GM23338 (cell line): ENCODE measurements at regions not wholly inside any gene's neighbourhood (a gene's known extent, or its start where the extent isn't known, plus 50 kb on each side); places are given as distances from the start of the nearest gene placed in this dataset.

Experiments
- ATAC-seq: fragments of 200-7000 bp; cut with Tn5 transposase; 3 replicates; pipeline ENCODE4 v1.9.1; 2020
- DNase-seq: peaks from one replicate; pipeline ENCODE4 v3.0.0-alpha.2; 2015; ENCODE audit warnings: low spot score
- H2AFZ ChIP-seq: fragments of 200-600 bp; sonication (generic); 2 replicates; pipeline ENCODE4 v1.8.0; 2016; ENCODE audit warnings: antibody characterized with exemption, mild to moderate bottlenecking, moderate library complexity
- H3F3A ChIP-seq: fragments of 200-600 bp; sonication (generic); replicated peaks from 2 replicates; pipeline ENCODE4 v1.8.0; 2017; ENCODE audit warnings: antibody characterized with exemption, mixed run types, low read depth
- H3K27ac ChIP-seq: fragments of 200-600 bp; sonication (generic); 2 replicates; pipeline ENCODE4 v1.6.1; 2016; ENCODE audit warnings: low read depth
- H3K27me3 ChIP-seq: fragments of 200-600 bp; sonication (generic); 2 replicates; pipeline ENCODE4 v1.8.0; 2016; ENCODE audit warnings: mild to moderate bottlenecking, mixed run types, moderate library complexity; ENCODE audit not compliant: insufficient read depth
- H3K36me3 ChIP-seq: fragments of 200-600 bp; sonication (generic); 2 replicates; pipeline ENCODE4 v1.8.0; 2016; ENCODE audit warnings: mild to moderate bottlenecking; ENCODE audit not compliant: insufficient read depth
- H3K4me1 ChIP-seq: fragments of 200-600 bp; sonication (generic); 2 replicates; pipeline ENCODE4 v1.8.0; 2016; ENCODE audit warnings: mild to moderate bottlenecking, moderate library complexity; ENCODE audit not compliant: insufficient read depth
- H3K4me2 ChIP-seq: fragments of 200-600 bp; sonication (generic); 2 replicates; pipeline ENCODE4 v1.7.1; 2017; ENCODE audit warnings: mixed run types
- H3K4me3 ChIP-seq: fragments of 200-600 bp; sonication (generic); 2 replicates; pipeline ENCODE4 v1.6.1; 2016; ENCODE audit warnings: mixed run types
- H3K79me2 ChIP-seq: fragments of 200-600 bp; sonication (generic); replicated peaks from 2 replicates; pipeline ENCODE4 v1.8.0; 2017; ENCODE audit warnings: mild to moderate bottlenecking; ENCODE audit not compliant: insufficient read depth
- H3K9me2 ChIP-seq: fragments of 200-600 bp; sonication (generic); 2 replicates; pipeline ENCODE4 v1.8.0; 2017; ENCODE audit not compliant: insufficient read depth
- H4K20me1 ChIP-seq: fragments of 200-600 bp; sonication (generic); replicated peaks from 2 replicates; pipeline ENCODE4 v1.8.0; 2017; ENCODE audit warnings: mild to moderate bottlenecking; ENCODE audit not compliant: insufficient read depth
- H3K27ac Mint-ChIP-seq: 2 replicates; pipeline ENCODE4 v1.8.0; 2020; ENCODE audit warnings: inconsistent platforms, mild to moderate bottlenecking, moderate library complexity, mixed read lengths
- H3K27me3 Mint-ChIP-seq: 3 replicates; pipeline ENCODE4 v1.8.0; 2022; ENCODE audit warnings: low read depth, mild to moderate bottlenecking, moderate library complexity, mixed read lengths, inconsistent platforms; ENCODE audit not compliant: insufficient read depth, poor library complexity
- H3K36me3 Mint-ChIP-seq: 3 replicates; pipeline ENCODE4 v1.8.0; 2021; ENCODE audit warnings: low read depth, mild to moderate bottlenecking, inconsistent platforms, moderate library complexity, mixed read lengths
- H3K4me1 Mint-ChIP-seq: 3 replicates; pipeline ENCODE4 v1.8.0; 2020; ENCODE audit warnings: mild to moderate bottlenecking, inconsistent platforms, mixed read lengths
- H3K4me3 Mint-ChIP-seq: 3 replicates; pipeline ENCODE4 v1.8.0; 2021; ENCODE audit warnings: moderate library complexity, mild to moderate bottlenecking, inconsistent platforms, mixed read lengths
- H3K9me3 Mint-ChIP-seq: 3 replicates; pipeline ENCODE4 v1.8.0; 2020; ENCODE audit warnings: moderate library complexity, mild to moderate bottlenecking, inconsistent platforms, mixed read lengths
- CREB1 ChIP-seq: fragments of 250-450 bp; sonication (Bioruptor Pico); IDR thresholded peaks from 2 replicates; pipeline ENCODE4 v1.5.0; 2020; ENCODE audit warnings: low read depth, mild to moderate bottlenecking, moderate library complexity
- CTCF ChIP-seq, 2 experiments: fragments of 200-600 bp in 1 of 2; sonication (generic) in 1 of 2; conservative IDR thresholded peaks; 2 replicates each; pipeline versions ENCODE4 v1.5.1 to v1.6.1; 2016 to 2017; ENCODE audit warnings: antibody characterized with exemption in 2 of 2, low read depth in 2 of 2, mild to moderate bottlenecking in 2 of 2, moderate library complexity in 1 of 2
- EZH2 ChIP-seq: fragments of 200-600 bp; sonication (generic); IDR thresholded peaks from one replicate; pipeline ENCODE4 v1.8.0; 2017; ENCODE audit warnings: antibody characterized with exemption, mild to moderate bottlenecking, low read depth; ENCODE audit not compliant: unreplicated experiment
- EZH2phosphoT487 ChIP-seq: fragments of 200-600 bp; sonication (generic); IDR thresholded peaks from one replicate; pipeline ENCODE4 v1.8.1; 2018; ENCODE audit warnings: antibody characterized with exemption; ENCODE audit not compliant: unreplicated experiment
- JUNB ChIP-seq: IDR thresholded peaks from one replicate; pipeline ENCODE4 v1.6.1; 2016; ENCODE audit warnings: antibody characterized with exemption; ENCODE audit not compliant: unreplicated experiment
- NANOG ChIP-seq: IDR thresholded peaks from 2 replicates; pipeline ENCODE4 v1.6.1; 2016; ENCODE audit warnings: antibody characterized with exemption, borderline replicate concordance
- POLR2AphosphoS5 ChIP-seq: IDR thresholded peaks from 2 replicates; pipeline ENCODE4 v1.6.1; 2016; ENCODE audit warnings: antibody characterized with exemption, low read depth
- REST ChIP-seq: IDR thresholded peaks from one replicate; pipeline ENCODE4 v1.6.1; 2018; ENCODE audit warnings: antibody characterized with exemption; ENCODE audit not compliant: unreplicated experiment
- STAT1 ChIP-seq: IDR thresholded peaks from one replicate; pipeline ENCODE4 v1.6.1; 2016; ENCODE audit warnings: antibody characterized with exemption; ENCODE audit not compliant: unreplicated experiment
- ZNF114 ChIP-seq: fragments of 250-450 bp; sonication (Bioruptor Pico); IDR thresholded peaks from 2 replicates; pipeline ENCODE4 v1.5.0; 2020; ENCODE audit warnings: mild to moderate bottlenecking, moderate library complexity
- ZNF331 ChIP-seq: fragments of 250-450 bp; sonication (Bioruptor Pico); IDR thresholded peaks from 2 replicates; pipeline ENCODE4 v1.5.0; 2020; ENCODE audit warnings: low read depth, mild to moderate bottlenecking, moderate library complexity
- ZNF462 ChIP-seq: fragments of 250-450 bp; sonication (Bioruptor Pico); IDR thresholded peaks from 2 replicates; pipeline ENCODE4 v1.5.0; 2020; ENCODE audit warnings: mild to moderate bottlenecking, moderate library complexity
- TF ChIP-seq, protein P1 (sequence below): IDR thresholded peaks from 2 replicates; pipeline ENCODE4 v1.6.1; 2016; ENCODE audit warnings: antibody characterized with exemption

DNA sequence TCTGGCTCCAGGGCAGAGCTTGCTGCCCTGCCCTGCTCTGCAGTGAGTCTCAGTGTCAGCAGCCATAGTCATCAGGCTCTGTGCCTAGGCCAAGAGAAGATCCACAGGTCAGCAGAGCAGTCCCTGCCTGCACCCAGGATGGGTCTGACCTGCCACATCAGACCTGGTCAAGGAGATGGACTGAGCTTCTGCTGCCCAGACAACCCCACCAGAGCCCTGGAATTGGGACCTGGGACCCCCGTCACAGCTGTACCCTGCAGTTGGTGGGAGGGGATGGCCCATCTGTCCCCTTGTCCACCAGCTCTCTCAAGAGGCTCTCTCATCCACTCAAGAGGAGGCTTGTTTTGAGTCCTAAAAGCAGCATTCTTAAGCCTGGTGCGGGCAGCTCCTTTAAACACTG lies 142.6 kb downstream of the TFCP2L1 start:
- Histone ChIP-seq H3K79me2 (no peaks in the 10 kb centered on the region), H3K27ac (no peak overlapping the region), H3K36me3 (no peaks in the 10 kb centered on the region), H3K27me3 (no peaks in the 10 kb centered on the region), H4K20me1 (no peaks in the 10 kb centered on the region), H3K4me1 (no peaks in the 10 kb centered on the region), H3K9me2 (0 out of 2 replicates have a peak, but pooled peaks cover 3% of the 10 kb centered on the region), H2AFZ (0 out of 2 replicates have a peak overlapping the region, but pooled peaks have one; percentile 43), H3K4me2 (no peak overlapping the region), H3K4me3 (no peak overlapping the region), H3F3A (no peaks in the 10 kb centered on the region)
- H3K9me3 Mint-ChIP-seq = no peaks in the 10 kb centered on the region
- no peaks in the 10 kb centered on the region for H3K36me3 Mint-ChIP-seq
- H3K27me3 Mint-ChIP-seq = peaks cover 2% of the 10 kb centered on the region
- no peaks in the 10 kb centered on the region for H3K4me1 Mint-ChIP-seq
- no peak for DNase-seq
- H3K27ac Mint-ChIP-seq = no peak overlapping the region
- no peak for ATAC-seq
- TF ChIP-seq ZNF462 (no peak), ZNF331 (CRISPR knock-in tag) (no peak), EZH2phosphoT487 (no peak), NANOG (no peak), EZH2 (no peak), CREB1 (CRISPR knock-in tag) (no peak), ZNF114 (CRISPR knock-in tag) (no peak), POLR2AphosphoS5 (no peak), JUNB (no peak), CTCF (conservative IDR thresholded peaks at IDR 0.05; ENCODE audit: low read depth in 2 of 2) (no peak), REST (no peak), STAT1 (no peak)
- TF ChIP-seq, protein P1, sequence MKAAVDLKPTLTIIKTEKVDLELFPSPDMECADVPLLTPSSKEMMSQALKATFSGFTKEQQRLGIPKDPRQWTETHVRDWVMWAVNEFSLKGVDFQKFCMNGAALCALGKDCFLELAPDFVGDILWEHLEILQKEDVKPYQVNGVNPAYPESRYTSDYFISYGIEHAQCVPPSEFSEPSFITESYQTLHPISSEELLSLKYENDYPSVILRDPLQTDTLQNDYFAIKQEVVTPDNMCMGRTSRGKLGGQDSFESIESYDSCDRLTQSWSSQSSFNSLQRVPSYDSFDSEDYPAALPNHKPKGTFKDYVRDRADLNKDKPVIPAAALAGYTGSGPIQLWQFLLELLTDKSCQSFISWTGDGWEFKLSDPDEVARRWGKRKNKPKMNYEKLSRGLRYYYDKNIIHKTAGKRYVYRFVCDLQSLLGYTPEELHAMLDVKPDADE = no peak
- H3K4me3 Mint-ChIP-seq = no peak overlapping the region
